PFSK-1 (cell line): ENCODE measurements at regions not wholly inside any gene's neighbourhood (a gene's known extent, or its start where the extent isn't known, plus 50 kb on each side); places are given as distances from the start of the nearest gene placed in this dataset.

ENCODE experiments used
- FOXP2 ChIP-seq: optimal IDR thresholded peaks from 2 replicates; pipeline ENCODE3; 2011; ENCODE audit warnings: borderline replicate concordance, control low read depth, inconsistent platforms; ENCODE audit not compliant: insufficient read depth; ENCODE audit errors: extremely low read length, extremely low read depth
- POLR2AphosphoS5 ChIP-seq: IDR thresholded peaks from 2 replicates; pipeline ENCODE4 v1.6.1; 2012; ENCODE audit warnings: low read depth, mild to moderate bottlenecking, control low read depth, low read length, moderate library complexity
- REST ChIP-seq, 2 experiments: IDR thresholded peaks; 2 replicates each; pipeline versions ENCODE4 v1.6.1 to v1.8.0; 2011 to 2012; ENCODE audit warnings: low read depth in 2 of 2, low read length in 2 of 2, control low read depth in 1 of 2, inconsistent platforms in 1 of 2, mild to moderate bottlenecking in 1 of 2, moderate library complexity in 1 of 2; ENCODE audit not compliant: insufficient read depth in 1 of 2
- TAF1 ChIP-seq: IDR thresholded peaks from 2 replicates; pipeline ENCODE4 v1.6.1; 2012; ENCODE audit warnings: low read length, control low read depth, borderline replicate concordance; ENCODE audit not compliant: insufficient read depth

GRCh38 chr3:31421314-31422048 is 111.2 kb upstream of the STT3B start:
- TF ChIP-seq POLR2AphosphoS5 = no peak
- TF ChIP-seq REST (IDR thresholded peaks at IDR 0.05; ENCODE audit: insufficient read depth in 1 of 2, low read depth in 2 of 2, low read length in 2 of 2) = no peak
- TF ChIP-seq TAF1 = no peak
- TF ChIP-seq FOXP2 = no peak
